GM10266 (cell line): ENCODE measurements at regions not wholly inside any gene's neighbourhood (a gene's known extent, or its start where the extent isn't known, plus 50 kb on each side); places are given as distances from the start of the nearest gene placed in this dataset.
"Not testable (repeated sequence)": the region's sequence is repeated elsewhere in the genome, so short reads cannot be mapped to it uniquely, and the experiment has no call there.

ENCODE experiments used
- DNase-seq: peaks from one replicate; pipeline ENCODE4 v3.0.0; 2012; ENCODE audit errors: extremely low spot score
- TF ChIP-seq, protein P1 (sequence below): IDR thresholded peaks from 2 replicates; pipeline ENCODE4 v1.5.1; 2012; ENCODE audit warnings: mild to moderate bottlenecking, low read depth; ENCODE audit not compliant: control insufficient read depth, insufficient read depth; ENCODE audit errors: missing control alignments

DNA sequence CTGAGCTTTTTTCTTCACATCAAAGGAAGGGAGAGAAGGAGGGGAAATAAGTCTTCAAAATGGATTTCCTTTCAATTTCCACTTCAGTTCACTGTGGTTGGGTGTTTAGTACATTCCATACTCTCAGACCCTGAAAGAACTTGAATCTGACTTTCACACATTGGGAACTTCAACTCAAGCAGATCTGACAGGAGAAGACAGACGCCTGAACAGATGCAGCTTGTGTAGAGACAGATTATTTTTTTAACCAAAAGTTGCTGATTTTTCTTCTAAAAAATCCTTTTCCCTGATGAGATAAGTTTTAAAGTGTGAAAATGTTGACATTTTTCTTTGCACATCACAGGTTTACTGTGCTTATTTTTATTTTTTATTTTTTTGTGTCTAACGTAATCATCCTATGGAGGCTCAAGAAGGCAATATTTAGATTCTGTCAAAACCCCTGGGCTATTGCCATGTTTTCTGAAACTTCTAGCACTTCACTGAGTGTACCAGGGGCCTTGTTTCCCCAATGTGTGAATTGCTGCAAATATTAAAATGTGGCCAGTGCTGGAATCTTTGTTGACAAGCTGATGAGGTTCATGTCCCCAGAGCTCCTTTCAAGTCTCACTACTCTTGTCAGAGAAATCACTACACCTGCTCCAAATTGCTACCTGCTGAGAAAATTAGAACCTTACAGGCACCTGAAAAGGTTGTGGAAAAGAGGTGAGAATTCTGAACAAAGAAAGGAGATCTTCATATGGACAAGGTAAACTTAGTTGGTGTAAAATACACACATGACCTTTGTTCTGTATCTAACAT, 214.8 kb upstream of the BTBD3 start:
- DNase-seq, result no peak
- TF ChIP-seq, protein P1, sequence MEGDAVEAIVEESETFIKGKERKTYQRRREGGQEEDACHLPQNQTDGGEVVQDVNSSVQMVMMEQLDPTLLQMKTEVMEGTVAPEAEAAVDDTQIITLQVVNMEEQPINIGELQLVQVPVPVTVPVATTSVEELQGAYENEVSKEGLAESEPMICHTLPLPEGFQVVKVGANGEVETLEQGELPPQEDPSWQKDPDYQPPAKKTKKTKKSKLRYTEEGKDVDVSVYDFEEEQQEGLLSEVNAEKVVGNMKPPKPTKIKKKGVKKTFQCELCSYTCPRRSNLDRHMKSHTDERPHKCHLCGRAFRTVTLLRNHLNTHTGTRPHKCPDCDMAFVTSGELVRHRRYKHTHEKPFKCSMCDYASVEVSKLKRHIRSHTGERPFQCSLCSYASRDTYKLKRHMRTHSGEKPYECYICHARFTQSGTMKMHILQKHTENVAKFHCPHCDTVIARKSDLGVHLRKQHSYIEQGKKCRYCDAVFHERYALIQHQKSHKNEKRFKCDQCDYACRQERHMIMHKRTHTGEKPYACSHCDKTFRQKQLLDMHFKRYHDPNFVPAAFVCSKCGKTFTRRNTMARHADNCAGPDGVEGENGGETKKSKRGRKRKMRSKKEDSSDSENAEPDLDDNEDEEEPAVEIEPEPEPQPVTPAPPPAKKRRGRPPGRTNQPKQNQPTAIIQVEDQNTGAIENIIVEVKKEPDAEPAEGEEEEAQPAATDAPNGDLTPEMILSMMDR, result no peak

DNA sequence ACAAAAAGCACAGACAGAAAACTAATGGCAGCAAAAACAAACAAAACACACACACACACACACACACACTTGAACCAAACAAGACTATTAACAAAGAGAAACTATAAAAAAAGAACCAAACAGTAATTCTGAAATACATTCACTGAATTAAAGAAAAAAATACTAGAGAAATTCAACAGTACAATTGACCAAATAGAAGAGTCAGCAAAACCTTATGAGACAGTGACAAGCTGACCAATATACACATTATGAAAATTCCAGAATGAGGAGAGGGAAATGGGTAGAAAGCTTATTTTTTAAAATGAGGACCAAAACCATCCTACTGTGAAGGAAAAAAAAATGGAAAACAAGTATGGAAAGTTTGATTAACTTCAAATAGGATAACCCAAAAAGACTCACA, 212.2 kb upstream of the BTBD3 start:
- TF ChIP-seq, protein P1, result no peak
- no peak for DNase-seq

GRCh38 chr20:11708223-11708622, 209.5 kb upstream of the BTBD3 start:
- not testable (repeated sequence) for DNase-seq

GRCh38 chr20:11711214-11711613, 206.5 kb upstream of the BTBD3 start:
- no peak for DNase-seq
- TF ChIP-seq, protein P1, result no peak

GRCh38 chr20:11712639-11713160, 205.0 kb upstream of the BTBD3 start:
- TF ChIP-seq, protein P1, result no peak
- no peak for DNase-seq

- DNase-seq, result no peak
- TF ChIP-seq, protein P1, result no peak
These were observed 202.8 kb upstream of the BTBD3 start for GRCh38 chr20:11714886-11715285.

DNA sequence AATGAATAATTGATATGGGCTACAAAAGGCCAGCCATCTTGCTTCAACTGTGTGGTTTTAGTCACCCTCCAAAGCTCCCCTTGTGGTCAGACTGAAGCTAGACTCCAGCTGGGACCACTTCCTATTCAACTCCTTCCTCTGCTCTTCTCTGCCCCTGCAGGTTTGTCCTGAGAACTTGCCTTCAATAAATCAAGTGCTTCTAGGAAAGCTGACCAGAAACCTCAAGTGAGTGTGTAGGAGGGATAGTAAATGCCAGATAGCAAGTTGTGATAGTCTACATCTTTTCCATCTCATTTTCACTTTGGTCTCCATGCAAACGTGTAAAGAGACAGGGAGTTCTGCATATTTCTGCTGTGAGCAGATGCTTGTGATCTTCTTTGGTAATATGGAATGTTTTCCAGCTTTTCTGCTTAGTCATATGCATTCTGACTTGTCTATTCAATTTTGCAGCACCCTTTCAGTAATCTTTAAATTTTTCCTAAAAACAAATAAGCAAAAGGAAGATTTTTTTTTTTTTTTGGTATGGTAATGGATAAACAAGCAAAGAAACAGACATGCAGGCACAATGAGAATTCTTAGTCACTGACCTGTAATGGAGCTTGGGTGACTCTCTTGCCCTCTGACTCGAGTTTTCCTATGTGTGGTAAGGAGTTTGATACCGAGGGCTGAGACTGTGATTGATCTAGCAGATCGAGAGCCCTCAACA, 201.3 kb upstream of the BTBD3 start:
- no peak for DNase-seq
- TF ChIP-seq, protein P1, result no peak
